HEK293 (cell line): ENCODE measurements at regions not wholly inside any gene's neighbourhood (a gene's known extent, or its start where the extent isn't known, plus 50 kb on each side); places are given as distances from the start of the nearest gene placed in this dataset.

Source experiments
- CTCF ChIA-PET: fragments of 350-600 bp; formaldehyde crosslinking; extraction: SDS; loops from one replicate; lab custom pipeline; 2021; ENCODE audit warnings: antibody characterized with exemption; lab: Yijun Ruan, JAX
- POLR2A ChIA-PET: fragments of 300-600 bp; formaldehyde crosslinking; extraction: SDS; loops from one replicate; lab custom pipeline; 2020; ENCODE audit warnings: antibody characterized with exemption, inconsistent platforms; lab: Yijun Ruan, JAX
- H3K27ac ChIP-seq: fragments of 200-500 bp; sonication (Bioruptor generic); 2 replicates; pipeline ENCODE4 v1.5.1; 2014; ENCODE audit warnings: low read depth, low read length, control low read depth, inconsistent platforms; ENCODE audit errors: extremely low read depth
- H3K36me3 ChIP-seq, 2 experiments: fragments of 200-500 bp in 1 of 2; sonication (Bioruptor generic) in 1 of 2; 1 replicate in 1 of 2; 2 replicates in 1 of 2; pipeline ENCODE4 v1.5.1; 2014 to 2017; ENCODE audit warnings: inconsistent platforms in 2 of 2, low read length in 2 of 2; ENCODE audit not compliant: control insufficient read depth in 2 of 2, insufficient read depth in 1 of 2
- H3K4me1 ChIP-seq: fragments of 200-500 bp; sonication (Bioruptor generic); 2 replicates; pipeline ENCODE4 v1.5.1; 2014; ENCODE audit warnings: mild to moderate bottlenecking, low read length, inconsistent platforms; ENCODE audit not compliant: control insufficient read depth, insufficient read depth
- H3K4me3 ChIP-seq: 2 replicates; pipeline ENCODE4 v1.5.1; 2011; ENCODE audit warnings: low read depth, mild to moderate bottlenecking, control low read depth, low read length, moderate library complexity
- H3K9me3 ChIP-seq: fragments of 200-500 bp; sonication (Bioruptor generic); 2 replicates; pipeline ENCODE4 v1.5.1; 2014; ENCODE audit warnings: low read depth, low read length, inconsistent platforms; ENCODE audit not compliant: control insufficient read depth, insufficient read depth
- AEBP2 ChIP-seq: fragments of 450-650 bp; formaldehyde crosslinking; IDR thresholded peaks from 2 replicates; pipeline ENCODE4 v1.5.1; 2016; ENCODE audit warnings: missing biosample characterization, missing genetic modification characterization, borderline replicate concordance
- CTCF ChIP-seq: fragments of 450-650 bp; formaldehyde crosslinking; IDR thresholded peaks from 2 replicates; pipeline ENCODE4 v1.5.1; 2016; ENCODE audit warnings: missing biosample characterization, missing genetic modification characterization
- FEZF1 ChIP-seq: fragments of 450-650 bp; formaldehyde crosslinking; IDR thresholded peaks from 2 replicates; pipeline ENCODE4 v1.5.1; 2016; ENCODE audit warnings: missing biosample characterization, missing genetic modification characterization
- GLI4 ChIP-seq: fragments of 450-650 bp; formaldehyde crosslinking; IDR thresholded peaks from 2 replicates; pipeline ENCODE4 v1.5.1; 2016; ENCODE audit warnings: missing biosample characterization, missing genetic modification characterization
- HOXD13 ChIP-seq: sonication (generic); formaldehyde crosslinking; IDR thresholded peaks from 2 replicates; pipeline ENCODE4 v1.8.0; 2022; ENCODE audit warnings: missing genetic modification reagents, borderline replicate concordance
- MEIS1 ChIP-seq: sonication (generic); formaldehyde crosslinking; IDR thresholded peaks from 2 replicates; pipeline ENCODE4 v1.8.1; 2022; ENCODE audit warnings: missing genetic modification reagents, mild to moderate bottlenecking, borderline replicate concordance
- SP7 ChIP-seq: fragments of 450-650 bp; formaldehyde crosslinking; IDR thresholded peaks from 2 replicates; pipeline ENCODE4 v1.5.1; 2016; ENCODE audit warnings: missing biosample characterization, missing genetic modification characterization
- YY1 ChIP-seq: fragments of 450-650 bp; formaldehyde crosslinking; IDR thresholded peaks from 2 replicates; pipeline ENCODE4 v1.5.1; 2018; ENCODE audit warnings: missing biosample characterization, missing genetic modification characterization
- YY2 ChIP-seq: fragments of 450-650 bp; formaldehyde crosslinking; IDR thresholded peaks from 2 replicates; pipeline ENCODE4 v1.5.1; 2016; ENCODE audit warnings: missing biosample characterization, missing genetic modification characterization
- ZBTB20 ChIP-seq: fragments of 450-650 bp; formaldehyde crosslinking; IDR thresholded peaks from 2 replicates; pipeline ENCODE4 v1.5.1; 2016; ENCODE audit warnings: missing biosample characterization, missing genetic modification characterization
- ZBTB48 ChIP-seq: fragments of 450-650 bp; formaldehyde crosslinking; IDR thresholded peaks from 2 replicates; pipeline ENCODE4 v1.5.1; 2016; ENCODE audit warnings: missing biosample characterization, missing genetic modification characterization
- ZNF10 ChIP-seq: fragments of 450-650 bp; formaldehyde crosslinking; IDR thresholded peaks from 2 replicates; pipeline ENCODE4 v1.5.1; 2017; ENCODE audit warnings: missing biosample characterization, missing genetic modification characterization
- ZNF133 ChIP-seq: fragments of 450-650 bp; formaldehyde crosslinking; IDR thresholded peaks from 2 replicates; pipeline ENCODE4 v1.5.1; 2016; ENCODE audit warnings: missing biosample characterization, missing genetic modification characterization
- ZNF148 ChIP-seq: fragments of 450-650 bp; formaldehyde crosslinking; IDR thresholded peaks from 2 replicates; pipeline ENCODE4 v1.5.0; 2017; ENCODE audit warnings: missing biosample characterization, missing genetic modification characterization, borderline replicate concordance
- ZNF211 ChIP-seq: fragments of 450-650 bp; formaldehyde crosslinking; IDR thresholded peaks from 2 replicates; pipeline ENCODE4 v1.5.1; 2016; ENCODE audit warnings: low read depth, missing biosample characterization, missing genetic modification characterization
- ZNF266 ChIP-seq: fragments of 450-650 bp; formaldehyde crosslinking; IDR thresholded peaks from 2 replicates; pipeline ENCODE4 v1.5.1; 2016; ENCODE audit warnings: missing biosample characterization, missing genetic modification characterization, low read depth
- ZNF426 ChIP-seq: fragments of 450-650 bp; formaldehyde crosslinking; IDR thresholded peaks from 2 replicates; pipeline ENCODE4 v1.5.1; 2017; ENCODE audit warnings: missing biosample characterization, missing genetic modification characterization, mild to moderate bottlenecking, inconsistent platforms, moderate library complexity
- ZNF488 ChIP-seq: fragments of 450-650 bp; formaldehyde crosslinking; IDR thresholded peaks from 2 replicates; pipeline ENCODE4 v1.5.1; 2016; ENCODE audit warnings: missing biosample characterization, missing genetic modification characterization
- ZNF530 ChIP-seq: fragments of 450-650 bp; formaldehyde crosslinking; IDR thresholded peaks from 2 replicates; pipeline ENCODE4 v1.5.1; 2016; ENCODE audit warnings: low read depth, missing biosample characterization, missing genetic modification characterization
- ZNF558 ChIP-seq: fragments of 450-650 bp; formaldehyde crosslinking; IDR thresholded peaks from 2 replicates; pipeline ENCODE4 v1.5.1; 2016; ENCODE audit warnings: missing biosample characterization, missing genetic modification characterization
- ZNF670 ChIP-seq: fragments of 450-650 bp; formaldehyde crosslinking; IDR thresholded peaks from 2 replicates; pipeline ENCODE4 v1.5.1; 2016; ENCODE audit warnings: missing biosample characterization, missing genetic modification characterization, low read depth
- ZSCAN23 ChIP-seq: fragments of 450-650 bp; formaldehyde crosslinking; IDR thresholded peaks from 2 replicates; pipeline ENCODE4 v1.5.1; 2016; ENCODE audit warnings: missing biosample characterization, missing genetic modification characterization
- ZSCAN30 ChIP-seq: fragments of 450-650 bp; IDR thresholded peaks from 2 replicates; pipeline ENCODE4 v1.5.1; 2018; ENCODE audit warnings: missing biosample characterization, mild to moderate bottlenecking, missing genetic modification characterization, moderate library complexity
- ZSCAN4 ChIP-seq: fragments of 450-650 bp; formaldehyde crosslinking; IDR thresholded peaks from 2 replicates; pipeline ENCODE4 v1.5.1; 2017; ENCODE audit warnings: missing biosample characterization, missing genetic modification characterization

- no peak overlapping the region for H3K4me3 ChIP-seq
- TF ChIP-seq YY1 (tag by site-specific recombination) (no peak), ZSCAN23 (tag by site-specific recombination) (no peak), ZNF426 (no peak), ZNF488 (tag by site-specific recombination) (no peak)
- TF ChIP-seq, all 188 proteins: peak for 0
- ChIA-PET CTCF (no interaction called here), POLR2A (no interaction called here)
- no peaks in the 10 kb centered on the region for H3K36me3 ChIP-seq
- no peaks in the 10 kb centered on the region for H3K9me3 ChIP-seq
- no peaks in the 10 kb centered on the region for H3K4me1 ChIP-seq
- H3K27ac ChIP-seq, result no peak overlapping the region
Measured at GRCh38 chr2:41446266-41446665, 601.6 kb upstream of the PKDCC start.

- no peaks in the 10 kb centered on the region for H3K36me3 ChIP-seq
- ChIA-PET POLR2A (no interaction called here), CTCF (no interaction called here)
- H3K27ac ChIP-seq, result no peak overlapping the region
- TF ChIP-seq ZNF670 (tag by site-specific recombination) (no peak), ZNF530 (tag by site-specific recombination) (no peak), FEZF1 (tag by site-specific recombination) (no peak), AEBP2 (tag by site-specific recombination) (no peak), ZSCAN30 (no peak), ZNF558 (tag by site-specific recombination) (no peak), MEIS1 (no peak), ZSCAN4 (tag by site-specific recombination) (no peak), HOXD13 (no peak), ZNF266 (tag by site-specific recombination) (no peak), ZBTB20 (tag by site-specific recombination) (no peak), ZNF211 (tag by site-specific recombination) (no peak), SP7 (tag by site-specific recombination) (no peak), ZNF133 (tag by site-specific recombination) (no peak), ZNF10 (tag by site-specific recombination) (no peak), ZNF148 (tag by site-specific recombination) (no peak), GLI4 (no peak), CTCF (tag by site-specific recombination) (no peak), YY2 (no peak), ZBTB48 (tag by site-specific recombination) (no peak)
- H3K4me3 ChIP-seq, result no peak overlapping the region
- no peaks in the 10 kb centered on the region for H3K4me1 ChIP-seq
- no peaks in the 10 kb centered on the region for H3K9me3 ChIP-seq
Measured at GRCh38 chr2:41448221-41448620, 599.6 kb upstream of the PKDCC start.
